T-helper 2 cell treated with Interferon-gamma antibody and Interleukin-4, amounts not matched to agents 100 ng/mL and 5 ng/mL, for 36 hours (primary cell): ENCODE measurements at regions not wholly inside any gene's neighbourhood (a gene's known extent, or its start where the extent isn't known, plus 50 kb on each side); places are given as distances from the start of the nearest gene placed in this dataset.
"Not testable (repeated sequence)": the region's sequence is repeated elsewhere in the genome, so short reads cannot be mapped to it uniquely, and the experiment has no call there.

Experiments
- intact Hi-C: fragments of 100-400 bp; cut with micrococcal nuclease; formaldehyde crosslinking; loops from one replicate; pipeline ENCODE4 v1.15.1; 2023

DNA sequence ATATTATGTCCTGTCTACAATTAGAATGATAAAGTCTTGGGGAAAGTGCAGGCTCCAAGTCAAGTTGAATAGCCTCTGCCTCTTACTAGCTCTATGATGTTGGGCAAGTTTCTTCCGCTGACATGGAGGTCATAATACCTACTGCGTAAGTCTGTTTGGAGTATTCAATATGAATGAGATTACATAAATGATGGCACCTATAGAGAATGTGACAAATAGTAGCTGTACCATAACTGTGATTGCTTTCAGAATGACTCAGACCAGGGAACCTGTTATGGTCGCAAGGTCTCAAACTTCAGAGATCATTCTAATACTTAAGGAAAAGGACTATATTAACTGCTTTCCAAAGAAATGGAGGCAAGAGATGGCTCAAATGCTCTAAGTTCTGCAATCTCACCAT, 94.0 kb upstream of the ABCA1 start:
- intact Hi-C loops: no loop called here

DNA sequence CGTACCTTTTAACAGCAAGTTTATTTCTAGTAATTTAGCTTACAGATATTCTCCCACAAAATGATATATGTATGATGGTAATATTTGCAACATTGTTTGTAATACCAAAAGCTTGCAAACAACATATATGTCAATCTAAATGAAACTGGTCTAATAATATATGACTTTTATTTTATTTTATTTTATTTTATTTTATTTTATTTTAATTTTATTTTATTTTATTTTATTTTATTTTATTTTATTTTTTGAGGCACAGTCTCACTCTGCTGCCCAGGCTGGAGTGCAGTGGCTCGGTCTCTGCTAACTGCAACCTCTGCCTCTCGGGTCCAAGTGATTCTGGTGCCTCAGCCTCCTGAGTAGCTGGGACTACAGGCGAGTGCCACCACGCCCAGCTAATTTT, 94.6 kb upstream of the ABCA1 start:
- intact Hi-C loops: not testable (repeated sequence)

DNA sequence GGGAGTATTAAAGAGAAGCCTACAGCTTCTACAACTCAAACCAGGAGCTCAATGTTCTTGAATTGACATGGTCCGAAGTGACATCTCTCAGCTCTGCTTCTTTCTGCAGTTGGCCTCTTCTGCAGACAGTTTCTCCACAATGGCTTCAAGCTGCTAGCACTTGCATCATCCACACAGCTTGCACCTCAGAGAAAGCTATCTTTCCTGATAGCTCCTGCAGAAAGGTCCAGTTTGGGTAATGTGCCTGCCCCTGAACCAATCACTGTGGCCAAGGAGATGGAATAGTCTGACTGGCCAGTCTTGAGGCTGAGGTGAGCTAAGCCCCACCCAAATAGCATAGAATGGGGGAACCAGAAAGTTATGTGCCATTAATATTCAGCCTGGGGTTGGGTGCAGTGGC, 95.8 kb upstream of the ABCA1 start:
- intact Hi-C loops: no loop called here

DNA sequence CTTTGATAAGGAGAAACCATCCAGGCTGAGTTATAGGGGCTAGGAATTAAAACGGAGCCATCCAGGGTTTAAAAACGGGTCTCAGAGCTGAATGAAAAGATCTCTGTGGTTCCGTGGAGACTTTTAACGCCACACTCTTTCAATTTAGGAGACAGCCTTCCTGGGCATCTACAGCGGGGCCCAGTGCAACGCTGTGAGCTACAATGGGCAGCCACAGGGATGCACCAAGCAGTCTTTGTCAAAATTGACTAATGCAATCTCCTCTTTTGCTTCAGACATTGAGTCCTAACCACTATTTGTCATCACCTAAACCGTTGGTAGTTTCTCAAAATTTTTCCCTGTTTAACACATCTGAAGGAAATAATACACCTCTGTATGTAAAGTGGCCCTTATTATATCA, 96.6 kb upstream of the ABCA1 start:
- intact Hi-C loops: no loop called here

DNA sequence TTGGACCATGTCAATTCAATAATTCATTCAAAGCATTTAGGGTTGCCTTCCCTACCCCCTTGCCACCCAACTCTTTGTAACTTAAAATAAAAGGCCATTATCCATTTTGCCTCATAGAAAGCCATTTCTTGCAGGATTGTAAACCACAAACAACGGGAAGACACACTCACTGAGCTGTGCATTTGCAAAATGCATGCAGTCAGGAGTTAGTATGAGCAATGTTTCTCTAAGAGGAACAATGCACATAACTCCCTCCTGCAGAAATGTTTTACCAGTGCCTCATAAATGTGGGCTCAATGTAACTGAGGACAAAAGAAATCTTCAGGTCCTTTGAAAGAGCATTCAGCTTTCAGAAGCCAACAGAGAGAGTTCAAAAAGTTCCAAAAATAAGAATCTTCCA, 98.5 kb upstream of the ABCA1 start:
- intact Hi-C loops: no loop called here

DNA sequence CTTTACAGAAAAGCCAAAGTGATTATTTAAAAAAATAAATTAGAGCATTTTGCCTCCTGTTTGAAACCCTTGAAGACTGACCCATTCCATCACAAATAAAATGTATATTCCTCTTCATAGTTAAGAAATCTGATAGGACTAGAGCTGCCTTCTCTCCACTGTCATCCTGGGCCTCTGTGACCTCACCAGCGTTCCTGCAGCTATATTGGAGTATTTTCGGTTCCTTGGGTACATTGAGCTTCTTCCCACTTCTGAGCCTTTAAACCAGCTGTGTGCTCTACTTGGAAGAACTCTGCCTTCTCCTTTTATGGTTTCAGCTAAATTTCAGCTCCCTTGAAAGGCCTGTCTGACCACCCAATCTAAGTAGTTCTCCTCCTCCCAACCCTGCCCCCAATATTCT, 99.1 kb upstream of the ABCA1 start:
- intact Hi-C loops: no loop called here

DNA sequence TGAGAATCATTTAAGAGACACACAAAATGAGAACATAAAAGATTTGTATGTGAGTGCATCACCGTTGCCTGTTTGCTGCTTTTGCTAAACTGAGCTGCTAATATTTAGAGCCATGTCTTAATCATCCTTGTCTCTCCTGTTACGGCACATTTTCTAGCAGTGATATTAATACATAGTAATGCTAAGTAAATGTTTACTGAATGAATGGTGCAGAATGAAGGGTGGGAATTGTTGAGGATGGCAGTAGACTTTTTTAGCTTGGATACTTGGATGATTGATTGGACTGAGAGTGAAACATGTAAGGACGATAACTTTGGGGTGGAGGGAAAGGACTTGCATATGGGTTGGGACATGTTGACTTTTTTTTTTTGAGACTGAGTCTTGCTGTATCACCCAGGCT, 102.3 kb upstream of the ABCA1 start:
- intact Hi-C loops: no loop called here

DNA sequence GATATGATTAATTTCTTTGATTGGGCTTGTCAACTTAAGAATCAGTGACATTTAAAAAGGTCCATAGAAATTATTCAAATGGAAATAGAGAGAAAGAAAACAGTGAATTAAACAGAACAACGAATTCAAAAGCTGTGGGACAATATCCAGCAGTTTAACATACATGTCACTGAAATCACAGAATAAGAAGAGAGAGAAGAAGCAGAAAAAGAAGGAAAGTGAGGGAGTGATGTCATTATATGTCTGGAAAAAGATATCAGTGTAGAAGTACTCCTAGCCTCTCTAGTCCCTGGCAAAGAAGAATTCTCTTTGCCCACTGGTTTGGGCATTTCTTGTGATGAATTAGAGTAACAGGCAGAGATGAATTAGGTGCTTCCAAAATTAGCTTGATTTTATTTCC, 109.2 kb upstream of the ABCA1 start:
- intact Hi-C loops: no loop called here

DNA sequence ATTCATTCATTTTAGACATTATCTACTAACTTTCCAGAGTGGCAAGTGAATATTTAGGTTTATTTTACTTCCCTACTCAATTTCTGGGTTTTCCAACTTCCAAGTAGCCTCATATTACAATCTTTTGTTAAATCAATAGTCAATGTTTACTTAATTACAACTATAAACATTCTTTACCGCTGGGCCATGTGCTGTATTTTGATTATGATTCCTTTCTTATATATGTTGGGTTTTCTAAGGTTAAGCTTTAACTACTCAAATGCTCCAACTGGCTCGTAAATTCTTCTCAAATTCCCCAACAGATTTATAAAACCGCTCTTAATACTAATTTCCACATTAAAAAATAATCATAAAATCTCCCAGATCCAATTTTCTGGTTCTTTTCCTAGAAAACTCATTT, 110.1 kb upstream of the ABCA1 start:
- intact Hi-C loops: no loop called here

DNA sequence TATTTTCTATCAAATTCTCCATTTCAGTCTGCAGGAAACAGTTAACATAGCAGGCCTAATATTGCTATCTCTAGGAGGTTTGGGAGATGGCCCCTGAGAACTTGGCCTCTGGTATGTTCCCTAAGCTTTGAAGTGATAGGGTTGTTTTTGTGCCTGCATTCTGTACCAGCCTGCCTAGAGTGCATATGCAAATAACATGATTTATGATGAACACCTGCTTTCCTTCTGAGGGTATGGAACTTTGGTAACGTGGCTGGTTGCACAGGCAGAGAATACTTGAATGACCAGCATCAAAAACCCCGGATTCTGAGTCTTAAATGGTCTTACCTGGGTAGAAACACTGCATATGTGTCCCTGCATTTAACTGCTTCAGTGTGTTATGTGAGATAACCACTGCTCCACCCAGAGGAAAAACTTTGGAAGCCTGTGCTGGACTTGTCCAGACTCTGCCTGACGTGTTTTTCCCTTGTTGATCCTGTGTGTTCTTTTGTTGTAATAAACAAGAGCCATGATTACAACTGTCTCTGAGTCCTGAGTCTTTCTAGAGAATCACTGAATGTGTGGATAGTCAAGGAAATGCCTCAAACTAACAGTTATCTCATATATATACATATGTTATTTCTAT, 111.3 kb upstream of the ABCA1 start:
- intact Hi-C loops: no loop called here

DNA sequence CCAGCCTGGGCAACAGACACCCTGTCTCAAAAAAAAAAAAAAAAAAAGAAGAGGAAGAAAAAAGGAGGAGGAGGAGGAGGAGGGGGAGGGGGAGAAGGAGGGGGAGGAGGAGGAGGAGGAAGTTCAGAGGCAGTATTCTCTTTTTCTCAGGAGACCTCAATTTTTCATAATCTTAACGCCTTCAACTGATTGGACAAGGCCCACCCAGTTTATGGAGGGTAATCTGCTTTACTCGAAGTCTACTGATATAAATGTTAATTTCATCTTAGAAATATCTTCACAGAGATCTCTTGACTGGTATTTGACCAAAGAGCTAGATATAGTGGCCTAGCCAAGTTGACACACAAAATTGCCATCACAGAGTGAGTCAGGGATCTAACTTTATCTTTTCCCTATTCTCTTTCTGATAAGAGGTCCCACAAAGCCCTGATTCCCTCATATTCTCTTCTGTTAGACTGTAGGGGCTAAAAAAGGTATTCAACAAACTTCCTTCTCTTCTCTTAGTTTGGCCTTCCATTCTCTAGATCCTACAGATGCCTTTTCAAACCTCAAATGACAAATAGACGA, 115.5 kb upstream of the ABCA1 start:
- intact Hi-C loops: no loop called here

DNA sequence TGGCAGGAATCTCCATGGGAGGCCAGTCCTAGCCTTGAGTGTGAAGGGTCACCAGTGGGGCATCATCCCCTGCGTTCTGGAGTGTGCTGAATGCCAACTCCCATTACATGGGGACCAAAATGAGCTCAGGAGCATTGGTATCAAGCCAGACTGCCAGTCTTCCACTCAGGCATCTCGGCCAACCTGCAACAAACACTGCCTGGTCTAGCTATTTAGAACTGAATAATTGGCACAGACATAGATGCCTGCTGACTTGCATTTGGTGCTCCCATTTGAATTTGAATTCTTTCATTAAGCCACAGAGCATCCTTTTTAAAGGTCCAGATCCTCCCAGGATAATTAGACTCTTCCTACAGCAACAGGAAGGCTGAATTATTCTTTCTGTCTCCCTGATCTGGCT, 116.6 kb upstream of the ABCA1 start:
- intact Hi-C loops: no loop called here

DNA sequence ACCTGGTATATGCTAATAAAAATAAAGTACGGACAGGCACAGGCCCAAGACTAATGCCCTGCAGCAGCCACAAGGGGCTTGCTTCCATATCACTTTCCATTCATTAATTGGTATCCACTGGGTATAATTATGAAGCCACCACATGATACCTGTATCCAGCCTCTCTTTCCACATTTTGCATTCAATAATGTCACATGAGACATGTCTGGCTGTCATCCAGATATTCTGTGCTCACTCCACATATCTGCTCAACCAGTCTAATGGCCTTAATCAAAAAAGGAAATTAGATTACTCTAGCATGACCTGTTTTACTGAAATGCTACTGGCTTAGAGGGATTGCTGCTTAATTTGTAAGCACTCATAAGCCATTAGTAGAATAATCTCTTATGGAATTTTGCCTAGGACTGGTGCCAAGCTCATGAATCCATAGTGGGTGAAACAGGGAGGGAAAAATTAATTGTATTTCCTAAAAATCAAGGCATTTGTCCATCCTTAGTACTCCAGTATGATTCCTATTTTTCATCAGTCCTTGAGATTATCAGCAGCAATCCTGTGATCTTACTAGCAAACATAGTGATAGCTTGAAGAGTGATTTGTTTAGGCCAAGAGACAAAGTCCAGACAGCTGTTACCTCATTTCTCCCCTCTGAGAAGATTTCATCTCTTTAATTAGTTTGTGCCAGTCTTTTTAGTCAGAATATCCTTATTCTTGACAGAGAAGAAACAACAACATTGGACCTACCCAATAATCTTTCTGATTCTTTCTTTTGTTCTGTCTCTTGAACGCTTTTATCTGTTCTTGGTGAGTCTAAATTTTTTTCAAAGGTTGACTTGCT, 119.2 kb upstream of the ABCA1 start:
- intact Hi-C loops: no loop called here

DNA sequence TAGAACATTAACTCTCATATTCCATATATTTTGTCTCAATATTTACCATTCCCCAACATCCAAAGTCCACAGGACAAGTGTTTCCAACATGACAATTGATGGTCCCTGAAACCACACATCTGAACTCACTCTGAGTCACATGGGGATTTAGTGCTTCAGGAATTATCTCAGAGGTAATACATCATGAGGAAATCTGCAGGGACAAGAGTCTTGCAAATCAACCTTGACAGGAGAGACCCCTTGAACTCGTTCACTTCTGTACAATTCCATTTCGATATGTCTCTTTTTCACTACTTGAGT, 119.7 kb upstream of the ABCA1 start:
- intact Hi-C loops: no loop called here

DNA sequence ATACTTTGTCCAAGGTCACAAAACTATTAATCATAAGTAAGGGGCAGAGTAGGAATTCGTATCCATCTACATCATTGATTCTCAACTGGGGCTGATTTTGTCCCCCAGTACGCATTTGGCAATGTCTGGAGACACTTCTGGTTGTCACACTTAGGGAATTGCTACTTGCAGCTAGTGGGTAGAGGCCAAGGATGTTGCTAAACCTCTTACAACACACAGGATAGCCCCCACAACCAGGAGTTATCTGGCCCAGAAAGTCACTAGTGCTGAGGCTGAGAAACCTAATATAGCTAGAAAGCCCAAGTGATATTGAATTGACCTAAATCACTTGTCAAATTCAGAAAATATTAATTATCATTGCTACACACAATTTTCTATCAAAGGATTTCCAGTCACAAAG, 120.4 kb upstream of the ABCA1 start:
- intact Hi-C loops: no loop called here

DNA sequence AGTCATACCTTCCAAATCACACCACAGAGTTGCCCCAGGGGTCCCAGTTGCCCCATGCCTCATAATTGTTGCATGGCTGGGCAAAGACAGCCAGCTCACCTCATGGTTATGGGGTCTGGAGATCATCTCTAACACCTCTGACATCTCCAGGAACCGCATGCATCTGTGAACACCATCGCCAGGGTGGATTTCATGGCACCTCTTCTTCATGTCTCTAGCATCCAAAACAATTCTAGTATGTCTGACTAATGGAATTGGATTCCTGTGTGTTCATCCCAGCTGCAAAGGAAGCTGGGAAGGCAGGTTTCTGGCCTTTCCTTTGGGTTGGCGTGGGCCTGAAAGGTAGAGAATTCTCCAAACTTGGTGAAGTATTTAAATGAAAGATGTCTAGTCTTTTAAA, 122.3 kb upstream of the ABCA1 start:
- intact Hi-C loops: no loop called here

DNA sequence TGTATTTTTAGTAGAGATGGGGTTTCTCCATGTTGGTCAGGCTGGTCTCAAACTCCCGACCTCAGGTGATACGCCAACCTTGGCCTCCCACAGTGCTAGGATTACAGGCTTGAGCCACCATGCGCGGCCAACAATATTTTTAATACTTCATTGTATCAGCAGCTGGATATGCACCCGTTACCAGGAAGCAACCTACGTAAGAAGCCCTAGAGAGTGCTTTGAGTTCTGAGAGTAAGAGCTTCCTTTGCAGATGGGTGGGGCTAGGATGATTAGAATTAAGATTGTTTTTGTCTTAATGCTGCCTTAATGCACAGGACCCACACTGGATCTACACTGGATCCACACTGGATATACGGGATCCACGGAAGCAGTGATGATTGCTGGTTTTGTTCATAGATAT, 123.9 kb upstream of the ABCA1 start:
- intact Hi-C loops: no loop called here

DNA sequence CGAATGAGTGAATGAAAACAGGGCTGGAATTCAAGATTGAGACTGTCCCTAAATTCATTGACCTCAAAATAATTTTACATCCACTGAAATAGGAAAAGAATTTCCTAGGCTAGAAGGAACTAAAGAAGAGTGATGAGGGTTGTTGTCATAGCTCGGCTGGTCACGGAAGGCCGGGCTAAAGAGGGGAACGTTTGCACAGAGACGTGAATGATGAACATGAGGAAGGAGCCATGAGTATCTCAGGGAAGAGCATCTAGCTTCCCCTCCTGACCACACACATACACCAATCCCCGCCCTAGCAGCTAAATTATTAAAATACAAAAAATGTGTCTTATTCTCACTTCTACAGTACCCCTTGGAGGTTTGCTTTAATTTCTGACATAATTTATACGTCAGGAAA, 124.4 kb upstream of the ABCA1 start:
- intact Hi-C loops: no loop called here

DNA sequence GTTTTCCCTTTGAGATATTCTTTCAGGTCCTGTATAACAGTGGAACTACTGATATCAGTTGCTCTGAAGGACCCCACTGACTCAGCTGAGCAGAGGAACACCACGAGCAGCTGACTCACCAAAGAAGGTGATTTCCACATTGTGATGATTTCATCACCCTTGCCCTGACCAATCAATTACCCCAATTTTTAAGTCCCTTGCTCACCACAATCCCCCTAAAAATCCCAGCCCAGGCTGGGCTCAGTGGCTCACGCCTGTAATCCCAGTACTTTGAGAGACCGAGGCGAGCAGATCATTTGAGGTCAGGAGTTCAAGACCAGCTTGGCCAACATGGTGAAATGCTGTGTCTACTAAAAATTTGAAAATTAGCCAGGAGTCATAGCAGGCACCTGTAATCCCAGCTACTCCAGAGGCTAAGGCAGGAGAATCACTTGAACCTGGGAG, 125.3 kb upstream of the ABCA1 start:
- intact Hi-C loops: no loop called here

DNA sequence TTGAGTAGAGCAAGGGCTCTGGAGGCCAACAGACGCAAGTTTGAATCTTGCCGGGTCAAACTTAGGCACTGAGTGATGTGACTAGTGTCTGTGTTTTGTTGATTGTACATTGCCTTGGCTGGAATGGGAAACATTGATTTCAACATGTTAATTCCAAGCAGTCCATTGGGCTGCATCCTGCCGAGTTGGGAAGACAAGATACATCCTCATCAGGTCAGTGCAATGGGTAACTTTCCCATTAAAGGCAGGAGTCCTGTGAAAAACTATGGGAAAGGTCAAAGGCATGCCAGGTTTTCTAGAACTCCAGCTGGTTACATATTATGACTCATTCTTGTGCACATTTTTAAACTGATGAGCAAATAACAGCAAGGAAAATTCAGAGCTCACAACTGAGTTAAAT, 126.5 kb upstream of the ABCA1 start:
- intact Hi-C loops: no loop called here

DNA sequence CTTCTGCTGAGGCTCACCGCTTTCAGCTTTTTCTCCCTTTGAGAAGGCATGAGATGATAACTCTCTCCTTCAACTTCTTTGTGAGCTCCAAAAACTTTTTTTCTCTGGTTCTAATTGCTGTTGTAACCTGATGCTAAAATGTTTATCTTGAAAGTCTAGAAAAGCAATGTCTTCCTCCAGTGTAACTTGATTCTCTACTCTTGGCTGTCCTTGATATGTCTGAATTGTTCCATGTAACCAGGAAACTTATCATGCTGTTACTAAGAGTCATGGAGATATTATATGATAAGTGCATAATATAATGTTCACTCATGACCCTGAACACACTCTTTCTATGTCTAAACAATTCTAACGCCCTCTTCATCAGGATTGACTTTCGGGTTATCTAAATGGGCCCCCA, 128.0 kb upstream of the ABCA1 start:
- intact Hi-C loops: no loop called here

DNA sequence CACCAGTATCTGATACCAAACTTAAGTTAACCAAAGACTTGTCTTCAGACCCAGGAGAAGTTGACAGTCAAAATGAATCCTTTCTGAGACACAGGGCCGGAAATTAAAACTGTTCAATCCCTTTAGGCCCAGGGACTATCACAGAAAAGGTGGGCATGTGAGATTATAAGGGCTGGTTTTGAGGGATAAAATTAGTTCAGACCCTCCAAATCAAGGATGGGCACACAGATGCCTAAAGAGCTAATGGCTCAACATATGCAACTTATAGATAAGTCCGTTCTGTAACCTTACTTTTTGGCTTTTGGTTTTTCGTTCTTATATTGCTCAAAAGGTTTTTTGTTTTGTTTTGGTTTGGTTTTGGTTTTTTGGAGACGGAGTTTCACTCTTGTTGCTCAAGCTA, 129.6 kb upstream of the ABCA1 start:
- intact Hi-C loops: no loop called here

DNA sequence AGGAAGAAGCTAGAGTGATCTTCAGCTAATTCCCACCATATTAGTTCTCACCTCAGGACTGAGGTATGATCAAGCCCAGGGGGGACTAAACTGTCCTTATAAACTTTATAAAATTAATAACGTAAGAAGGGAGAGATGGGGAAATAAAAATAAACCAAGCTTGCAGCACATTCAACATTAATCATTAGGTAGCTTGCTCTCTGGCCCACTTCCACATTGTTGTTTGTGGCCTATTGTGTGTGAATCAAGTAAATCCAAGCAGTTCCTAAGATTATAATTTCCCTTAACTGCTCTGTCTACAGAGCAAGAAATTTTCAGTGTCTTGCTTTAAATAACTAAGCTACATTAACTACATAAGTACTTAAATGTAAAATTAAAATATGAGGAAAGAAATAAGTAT, 131.3 kb upstream of the ABCA1 start:
- intact Hi-C loops: no loop called here
